ENCODE measurements at regions not wholly inside any gene's neighbourhood (a gene's known extent, or its start where the extent isn't known, plus 50 kb on each side); places are given as distances from the start of the nearest gene placed in this dataset.
"Not testable (repeated sequence)": the region's sequence is repeated elsewhere in the genome, so short reads cannot be mapped to it uniquely, and the experiment has no call there.

- DNase-seq (ENCODE audit: low spot score in 2 of 2) (no peak), FAIRE-seq (no peak)
These were observed 715.1 kb downstream of the SLITRK1 start for GRCh38 chr13:83167203-83167602.

DNA sequence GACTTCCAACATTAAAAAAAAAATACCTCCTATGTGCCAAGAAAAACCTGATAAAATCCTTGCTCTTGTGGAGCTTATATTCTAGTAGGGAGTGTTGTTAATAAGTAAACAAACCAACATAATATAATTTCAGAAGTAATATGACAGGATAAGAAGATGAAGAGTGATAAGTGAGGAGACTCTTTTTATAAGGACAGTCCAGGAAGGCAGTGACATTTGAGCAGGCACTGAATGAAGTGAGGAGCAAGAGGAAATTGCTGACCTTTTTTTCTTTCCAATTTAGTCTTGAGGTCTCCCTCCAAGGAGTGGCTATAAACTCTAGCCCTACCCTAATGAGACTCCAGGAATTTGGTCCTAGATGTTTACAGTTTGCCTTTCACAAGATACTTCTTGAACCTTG, 715.7 kb downstream of the SLITRK1 start:
- FAIRE-seq, result no peak

DNA sequence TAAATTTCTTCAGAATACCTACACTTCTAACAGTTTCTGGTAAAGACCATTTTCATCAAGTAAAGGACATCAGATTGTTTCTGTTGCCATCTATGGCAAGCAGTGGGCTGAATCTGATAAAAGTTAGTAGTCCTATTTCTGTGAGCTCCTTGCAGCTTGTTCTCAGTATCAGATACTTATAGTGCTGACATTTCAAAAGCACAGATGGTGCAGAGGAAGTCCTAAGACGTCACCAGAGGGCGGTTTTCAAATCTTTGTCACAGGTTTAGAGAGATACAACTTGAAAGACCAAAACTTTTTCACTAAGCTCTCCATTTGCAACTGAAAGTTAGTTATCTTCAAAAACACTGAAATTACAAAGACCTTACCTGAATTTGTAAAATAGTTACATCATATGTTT, 719.8 kb downstream of the SLITRK1 start:
- DNase-seq (ENCODE audit: low spot score in 2 of 2), result peak in 1 of 2 donors; percentile 5
- FAIRE-seq, result no peak

More for the DNA sequence above, 715.7 kb downstream of the SLITRK1 start:
- no peak for DNase-seq (ENCODE audit: low spot score in 2 of 2)

- DNase-seq (ENCODE audit: low spot score in 2 of 2), result no peak
- FAIRE-seq, result no peak
These were observed 728.4 kb downstream of the SLITRK1 start for GRCh38 chr13:83153848-83154247.

- DNase-seq (ENCODE audit: low spot score in 2 of 2) (no peak), FAIRE-seq (no peak)
These were observed 731.0 kb downstream of the SLITRK1 start for GRCh38 chr13:83151308-83151660.

DNA sequence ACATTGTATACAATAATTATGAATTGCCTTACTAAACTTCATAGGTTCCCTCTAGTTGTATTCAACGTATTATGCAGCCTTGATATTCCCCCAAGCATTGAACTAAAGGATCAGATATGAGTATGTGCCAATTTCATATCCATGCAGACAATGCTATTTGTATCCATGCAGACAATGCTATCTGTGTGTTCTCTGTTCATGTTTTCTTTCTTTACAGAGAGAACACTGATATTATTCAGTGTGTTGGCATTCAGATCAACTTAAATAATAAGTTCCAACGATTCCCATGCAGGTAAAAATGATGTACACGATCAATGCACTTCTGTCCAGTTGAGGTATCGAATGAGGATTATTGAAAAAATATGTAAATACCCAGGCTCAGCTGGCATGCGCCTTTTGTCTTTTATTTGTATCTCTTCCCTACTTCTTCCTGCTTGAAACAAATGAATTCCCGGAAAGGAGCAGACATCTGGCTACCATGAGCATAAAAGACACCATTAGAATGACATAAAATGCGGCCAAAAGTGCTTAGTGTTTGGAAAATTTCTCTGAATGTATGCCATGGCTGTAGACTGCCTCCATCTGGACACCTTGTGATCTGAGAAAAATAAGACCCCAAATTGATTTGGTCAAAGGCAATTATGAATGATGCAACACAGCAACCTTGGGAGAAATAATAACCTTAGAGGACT, 731.5 kb downstream of the SLITRK1 start:
- peak; percentile 79 for FAIRE-seq
- DNase-seq (ENCODE audit: low spot score in 2 of 2), result peak in 1 of 2 donors; percentile 8

DNA sequence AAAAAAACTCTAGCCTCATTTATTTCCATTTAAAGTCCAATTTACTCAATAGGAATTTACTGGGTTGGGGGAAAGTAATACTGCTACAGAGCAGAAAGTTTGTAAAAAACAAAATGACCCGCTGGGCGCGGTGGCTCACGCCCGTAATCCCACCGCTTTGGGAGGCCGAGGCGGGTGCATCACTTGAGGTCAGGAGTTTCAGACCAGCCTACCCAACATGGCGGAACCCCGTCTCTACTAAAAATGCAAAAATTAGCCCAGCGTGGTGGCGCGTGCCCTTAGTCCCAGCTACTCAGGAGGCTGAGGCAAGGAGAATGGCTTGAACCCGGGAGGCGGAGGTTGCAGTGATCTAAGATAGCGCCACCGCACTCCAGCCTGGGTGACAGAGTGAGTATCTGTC, 745.6 kb downstream of the SLITRK1 start:
- FAIRE-seq (no peak), DNase-seq (ENCODE audit: low spot score in 2 of 2) (no peak)

GRCh38 chr13:83125791-83126190, 756.5 kb downstream of the SLITRK1 start:
- DNase-seq (ENCODE audit: low spot score in 2 of 2) (no peak), FAIRE-seq (no peak)

DNA sequence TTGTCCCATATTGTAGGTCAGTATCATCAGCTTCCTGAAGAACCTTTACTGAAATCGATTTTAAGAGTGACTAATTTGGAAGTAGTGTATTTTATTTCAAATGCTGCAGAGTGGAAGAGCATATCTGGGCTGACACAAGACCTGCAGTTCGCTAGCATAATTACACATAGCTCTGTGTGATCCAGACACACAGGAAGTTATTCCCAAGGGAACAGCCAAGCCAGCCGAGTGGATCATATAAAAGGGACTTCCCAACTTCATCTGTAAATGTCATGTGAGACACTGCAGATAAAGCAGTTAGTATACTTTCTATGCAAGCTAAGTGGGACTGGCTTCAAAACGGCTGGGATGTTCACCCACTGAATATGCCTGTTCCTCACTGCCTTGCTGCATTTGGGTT, 760.4 kb downstream of the SLITRK1 start:
- FAIRE-seq (no peak), DNase-seq (ENCODE audit: low spot score in 2 of 2) (no peak)

- no peak for FAIRE-seq
- DNase-seq (ENCODE audit: low spot score in 2 of 2), result no peak
These were observed 765.2 kb downstream of the SLITRK1 start for GRCh38 chr13:83117046-83117445.

- not testable (repeated sequence) for DNase-seq (ENCODE audit: low spot score in 2 of 2); FAIRE-seq
These were observed 780.6 kb downstream of the SLITRK1 start for GRCh38 chr13:83101574-83102247.

- no peak for DNase-seq (ENCODE audit: low spot score in 2 of 2)
- FAIRE-seq, result no peak
These were observed 782.0 kb downstream of the SLITRK1 start for GRCh38 chr13:83100237-83100636.

- no peak for DNase-seq (ENCODE audit: low spot score in 2 of 2)
- FAIRE-seq, result no peak
These were observed 793.4 kb downstream of the SLITRK1 start for GRCh38 chr13:83088858-83089257.

DNA sequence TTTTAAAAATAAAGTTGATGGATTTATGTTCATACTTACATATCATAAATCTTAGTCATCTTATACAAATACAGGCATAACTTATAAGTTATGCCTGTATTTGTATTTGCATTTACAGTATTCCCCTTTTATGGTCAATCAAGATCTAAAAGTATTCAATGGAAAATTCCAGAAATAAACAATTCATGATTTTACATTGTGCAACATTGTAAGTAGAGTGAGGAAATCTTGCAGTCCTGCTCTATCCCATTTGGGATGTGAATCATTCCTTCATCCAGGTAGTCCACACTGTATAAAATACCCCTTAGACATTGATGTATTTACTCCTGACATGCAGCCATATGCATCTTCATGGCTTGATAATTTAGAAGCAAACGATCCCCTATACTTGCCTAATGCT, 795.3 kb downstream of the SLITRK1 start:
- FAIRE-seq (no peak), DNase-seq (ENCODE audit: low spot score in 2 of 2) (no peak)

DNA sequence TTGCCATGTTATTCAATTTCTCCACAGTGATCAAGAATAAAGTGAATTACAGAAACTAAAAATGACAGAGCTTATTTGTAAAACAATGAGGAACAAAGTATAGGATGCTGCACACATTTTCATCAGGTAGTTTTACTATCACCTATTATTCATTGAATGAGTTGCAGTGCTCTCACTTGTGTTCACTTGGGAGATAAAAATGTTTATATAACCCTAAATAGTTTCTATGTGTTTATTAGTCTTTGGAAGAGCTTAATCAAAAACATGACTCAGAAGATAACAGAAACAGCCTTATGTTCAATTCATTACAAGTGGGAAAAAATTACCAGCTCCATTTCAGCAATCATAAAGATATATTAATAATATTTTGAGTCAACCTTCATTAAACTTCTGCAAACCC, 796.2 kb downstream of the SLITRK1 start:
- FAIRE-seq, result no peak

DNA sequence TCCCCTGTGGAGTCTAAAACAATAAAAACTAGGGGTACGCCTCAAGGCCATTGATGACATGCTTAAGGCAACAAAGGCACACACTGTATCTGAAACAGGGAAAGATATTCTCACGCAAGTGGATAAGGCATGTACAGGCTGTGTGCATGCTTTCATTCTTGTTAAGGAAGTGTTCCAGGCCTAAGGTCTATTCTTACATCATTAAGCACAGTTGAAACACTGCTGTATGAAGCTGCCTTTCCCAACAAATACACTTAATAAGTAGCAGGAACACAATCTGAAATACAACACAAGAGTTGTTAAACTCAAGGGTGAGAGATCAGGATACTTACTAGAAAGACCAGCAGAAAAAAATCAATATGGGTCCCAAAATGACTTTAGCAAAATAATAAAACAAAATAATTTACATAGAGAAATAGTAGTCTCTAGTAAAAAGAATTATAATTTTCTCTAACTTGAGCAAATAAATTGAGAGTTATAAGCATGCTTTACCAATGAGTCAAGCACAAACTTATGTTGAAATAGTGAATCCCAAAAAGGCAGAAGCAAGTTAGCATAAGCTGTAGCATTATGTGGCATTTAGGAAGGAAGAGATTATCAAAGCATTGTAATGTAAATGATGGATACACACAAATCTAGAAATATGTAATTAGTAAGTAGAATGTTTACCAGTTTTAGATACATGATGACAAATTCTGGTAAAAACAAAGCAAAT, 796.9 kb downstream of the SLITRK1 start:
- no peak for FAIRE-seq
- DNase-seq (ENCODE audit: low spot score in 2 of 2), result no peak

More for the DNA sequence above, 796.2 kb downstream of the SLITRK1 start:
- DNase-seq (ENCODE audit: low spot score in 2 of 2), result no peak

DNA sequence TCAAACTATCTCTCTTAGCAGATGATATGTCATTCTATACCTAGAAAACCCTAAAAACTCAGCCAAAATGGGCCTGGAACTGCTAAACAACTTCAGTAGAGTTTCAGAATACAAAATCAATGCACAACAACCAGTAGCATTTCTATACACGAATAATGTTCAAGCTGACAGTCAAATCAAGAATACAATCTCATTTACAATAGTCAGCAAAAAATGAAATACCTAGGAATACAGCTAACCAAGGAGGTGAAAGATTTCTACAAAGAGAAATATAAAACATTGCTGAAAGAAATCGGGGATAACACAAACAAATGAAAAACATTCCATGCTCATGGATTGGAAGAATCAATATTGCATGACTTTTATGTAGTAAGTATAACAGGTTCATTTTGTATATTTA, 804.8 kb downstream of the SLITRK1 start:
- DNase-seq (ENCODE audit: low spot score in 2 of 2), result no peak
- no peak for FAIRE-seq

DNA sequence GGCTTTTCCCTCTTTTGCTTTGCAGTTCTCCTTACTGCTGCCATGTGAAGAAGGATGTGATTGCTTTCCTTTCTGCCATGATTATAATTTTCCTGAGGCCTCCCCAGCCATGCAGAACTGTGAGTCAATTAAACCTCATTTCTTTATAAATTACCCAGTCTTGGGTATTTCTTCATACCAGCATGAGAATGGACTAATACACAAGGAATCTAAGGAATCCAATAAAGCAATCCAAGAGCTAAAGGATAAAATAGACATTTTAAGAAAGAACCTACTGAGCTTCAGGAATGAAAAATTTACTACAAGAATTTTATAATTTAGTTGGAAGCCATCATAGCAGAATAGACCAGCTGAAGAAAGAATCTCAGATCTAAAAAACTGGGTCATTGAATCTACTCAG, 808.3 kb downstream of the SLITRK1 start:
- FAIRE-seq; DNase-seq (ENCODE audit: low spot score in 2 of 2): not testable (repeated sequence)

DNA sequence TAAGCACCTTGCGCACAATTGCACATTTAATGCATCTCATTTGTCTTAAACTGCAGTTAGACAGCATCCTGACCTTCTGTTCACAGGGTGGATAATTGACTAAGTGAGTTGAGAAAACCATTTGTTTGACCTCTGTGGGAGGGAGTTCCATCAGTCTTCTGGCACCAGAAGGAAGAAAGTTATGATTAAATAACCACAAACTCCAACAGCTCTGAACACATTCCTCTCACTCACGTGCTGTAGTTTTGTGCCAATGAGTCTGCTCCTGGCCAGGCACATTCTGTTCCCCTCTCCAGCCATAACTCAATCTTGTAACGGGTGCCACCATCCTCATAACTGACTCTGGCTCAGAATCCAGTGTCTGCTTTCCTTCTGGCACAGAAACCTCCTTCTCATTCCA, 817.2 kb downstream of the SLITRK1 start:
- FAIRE-seq (no peak), DNase-seq (ENCODE audit: low spot score in 2 of 2) (no peak)

GRCh38 chr13:83057119-83057518, 825.2 kb downstream of the SLITRK1 start:
- DNase-seq (ENCODE audit: low spot score in 2 of 2) (no peak), FAIRE-seq (no peak)

- no peak for FAIRE-seq
- DNase-seq (ENCODE audit: low spot score in 2 of 2), result no peak
These were observed 826.0 kb downstream of the SLITRK1 start for GRCh38 chr13:83056269-83056668.

- peak; percentile 6 for FAIRE-seq
- DNase-seq (ENCODE audit: low spot score in 2 of 2), result no peak
These were observed 833.9 kb downstream of the SLITRK1 start for GRCh38 chr13:83048419-83048818.

Data from frontal cortex (tissue), 3 donors.